ENCODE measurements at regions not wholly inside any gene's neighbourhood (a gene's known extent, or its start where the extent isn't known, plus 50 kb on each side); places are given as distances from the start of the nearest gene placed in this dataset.

DNA sequence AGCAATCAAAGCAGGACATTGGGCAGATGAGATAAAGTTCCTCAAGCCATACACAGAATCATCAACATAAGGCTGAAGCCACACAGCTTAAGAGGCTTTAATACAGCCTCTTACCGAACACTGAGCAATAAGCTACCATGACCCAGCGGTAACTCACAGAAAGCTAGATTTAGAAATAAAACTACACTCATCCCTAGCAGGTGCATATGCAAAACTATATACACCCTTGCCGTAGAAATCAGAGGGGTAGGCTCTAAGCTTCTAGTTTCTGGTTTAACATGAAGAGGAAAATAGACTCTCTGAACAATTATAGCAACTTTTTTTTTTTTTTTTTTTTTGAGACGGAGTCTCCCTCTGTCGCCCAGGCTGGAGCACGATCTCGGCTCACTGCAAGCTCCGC, 428.8 kb upstream of the FIGN start:
- TF ChIP-seq, protein P1, sequence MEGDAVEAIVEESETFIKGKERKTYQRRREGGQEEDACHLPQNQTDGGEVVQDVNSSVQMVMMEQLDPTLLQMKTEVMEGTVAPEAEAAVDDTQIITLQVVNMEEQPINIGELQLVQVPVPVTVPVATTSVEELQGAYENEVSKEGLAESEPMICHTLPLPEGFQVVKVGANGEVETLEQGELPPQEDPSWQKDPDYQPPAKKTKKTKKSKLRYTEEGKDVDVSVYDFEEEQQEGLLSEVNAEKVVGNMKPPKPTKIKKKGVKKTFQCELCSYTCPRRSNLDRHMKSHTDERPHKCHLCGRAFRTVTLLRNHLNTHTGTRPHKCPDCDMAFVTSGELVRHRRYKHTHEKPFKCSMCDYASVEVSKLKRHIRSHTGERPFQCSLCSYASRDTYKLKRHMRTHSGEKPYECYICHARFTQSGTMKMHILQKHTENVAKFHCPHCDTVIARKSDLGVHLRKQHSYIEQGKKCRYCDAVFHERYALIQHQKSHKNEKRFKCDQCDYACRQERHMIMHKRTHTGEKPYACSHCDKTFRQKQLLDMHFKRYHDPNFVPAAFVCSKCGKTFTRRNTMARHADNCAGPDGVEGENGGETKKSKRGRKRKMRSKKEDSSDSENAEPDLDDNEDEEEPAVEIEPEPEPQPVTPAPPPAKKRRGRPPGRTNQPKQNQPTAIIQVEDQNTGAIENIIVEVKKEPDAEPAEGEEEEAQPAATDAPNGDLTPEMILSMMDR (IDR thresholded peaks at IDR 0.05; ENCODE audit: extremely low read depth, missing control alignments): no peak
- no peak for DNase-seq (ENCODE audit: low spot score)

DNA sequence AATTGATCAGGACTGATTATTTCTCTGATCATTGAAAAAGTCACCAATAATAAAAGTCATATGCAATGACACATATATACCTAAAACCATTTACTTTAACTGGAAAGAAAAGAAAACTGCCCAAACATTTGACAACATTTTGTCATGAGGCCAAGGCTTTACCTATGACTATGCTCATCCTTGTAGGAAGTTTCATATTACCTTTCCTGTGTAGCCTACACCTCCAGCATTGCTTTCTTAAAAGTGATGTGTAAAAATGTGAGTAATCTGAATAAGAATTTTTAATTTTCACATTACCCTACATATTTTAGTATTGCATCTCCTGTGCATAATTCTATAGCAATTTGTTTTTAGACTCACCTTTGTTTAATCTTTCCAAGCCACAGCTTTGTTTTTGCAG, 419.8 kb upstream of the FIGN start:
- no peak for DNase-seq (ENCODE audit: low spot score)
- TF ChIP-seq, protein P1 (IDR thresholded peaks at IDR 0.05; ENCODE audit: extremely low read depth, missing control alignments): no peak

DNA sequence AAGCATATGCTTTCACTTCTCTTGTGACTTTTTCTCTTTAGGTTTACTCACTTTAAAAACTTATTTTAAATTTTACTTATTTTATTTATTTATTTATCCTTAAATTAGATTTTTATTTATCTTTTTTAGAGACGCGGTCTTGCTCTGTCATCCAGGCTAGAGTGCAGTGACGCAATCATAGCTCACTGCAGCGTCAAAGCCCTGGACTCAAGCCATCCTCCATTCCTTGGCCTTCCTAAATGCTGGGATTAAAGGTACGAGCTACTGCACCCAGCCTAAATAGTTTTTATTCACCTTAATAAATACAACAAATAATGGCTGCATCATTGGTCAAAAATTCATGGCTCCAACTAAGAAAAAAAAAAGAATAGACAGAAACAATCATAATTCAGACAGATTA, 415.7 kb upstream of the FIGN start:
- no peak for DNase-seq (ENCODE audit: low spot score)
- TF ChIP-seq, protein P1 (IDR thresholded peaks at IDR 0.05; ENCODE audit: extremely low read depth, missing control alignments): no peak

DNA sequence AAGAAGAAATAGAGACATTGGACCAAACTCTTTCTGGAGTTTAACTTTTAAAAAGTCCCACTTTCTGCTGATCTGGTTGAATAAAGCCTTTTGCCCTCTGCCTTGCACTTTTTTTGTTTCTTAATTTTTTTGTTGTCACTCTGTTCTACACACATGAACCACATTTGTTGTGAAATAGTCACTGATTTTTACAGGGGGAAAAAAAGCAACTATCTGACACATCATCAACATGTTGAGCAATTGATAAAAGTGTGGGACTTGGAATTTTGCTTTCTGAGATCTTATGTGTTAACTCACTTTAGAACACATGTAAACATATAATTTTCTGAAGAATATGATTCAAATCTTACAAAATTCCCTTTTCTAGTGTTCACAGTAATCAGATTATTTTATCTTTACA, 414.8 kb upstream of the FIGN start:
- no peak for DNase-seq (ENCODE audit: low spot score)
- TF ChIP-seq, protein P1 (IDR thresholded peaks at IDR 0.05; ENCODE audit: extremely low read depth, missing control alignments): no peak

DNA sequence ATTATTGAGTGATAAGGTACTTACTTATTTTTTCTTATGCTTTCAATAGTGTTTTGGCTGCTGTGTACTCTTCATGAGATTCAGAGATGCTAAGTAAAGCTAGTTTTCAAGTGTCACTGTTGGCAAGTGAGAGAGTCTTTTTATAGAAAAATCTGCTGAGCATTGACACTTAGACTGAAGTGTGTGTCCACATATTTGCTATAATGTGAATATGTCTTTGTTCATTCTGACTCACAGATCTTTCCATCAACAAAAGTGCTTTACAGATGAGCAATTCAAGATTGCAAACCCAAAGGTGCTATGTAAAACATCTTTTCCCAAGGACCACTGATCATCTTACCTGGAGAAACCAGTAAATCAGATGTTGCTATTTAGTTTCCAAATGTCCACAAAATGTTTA, 410.6 kb upstream of the FIGN start:
- no peak for DNase-seq (ENCODE audit: low spot score)
- TF ChIP-seq, protein P1 (IDR thresholded peaks at IDR 0.05; ENCODE audit: extremely low read depth, missing control alignments): no peak

DNA sequence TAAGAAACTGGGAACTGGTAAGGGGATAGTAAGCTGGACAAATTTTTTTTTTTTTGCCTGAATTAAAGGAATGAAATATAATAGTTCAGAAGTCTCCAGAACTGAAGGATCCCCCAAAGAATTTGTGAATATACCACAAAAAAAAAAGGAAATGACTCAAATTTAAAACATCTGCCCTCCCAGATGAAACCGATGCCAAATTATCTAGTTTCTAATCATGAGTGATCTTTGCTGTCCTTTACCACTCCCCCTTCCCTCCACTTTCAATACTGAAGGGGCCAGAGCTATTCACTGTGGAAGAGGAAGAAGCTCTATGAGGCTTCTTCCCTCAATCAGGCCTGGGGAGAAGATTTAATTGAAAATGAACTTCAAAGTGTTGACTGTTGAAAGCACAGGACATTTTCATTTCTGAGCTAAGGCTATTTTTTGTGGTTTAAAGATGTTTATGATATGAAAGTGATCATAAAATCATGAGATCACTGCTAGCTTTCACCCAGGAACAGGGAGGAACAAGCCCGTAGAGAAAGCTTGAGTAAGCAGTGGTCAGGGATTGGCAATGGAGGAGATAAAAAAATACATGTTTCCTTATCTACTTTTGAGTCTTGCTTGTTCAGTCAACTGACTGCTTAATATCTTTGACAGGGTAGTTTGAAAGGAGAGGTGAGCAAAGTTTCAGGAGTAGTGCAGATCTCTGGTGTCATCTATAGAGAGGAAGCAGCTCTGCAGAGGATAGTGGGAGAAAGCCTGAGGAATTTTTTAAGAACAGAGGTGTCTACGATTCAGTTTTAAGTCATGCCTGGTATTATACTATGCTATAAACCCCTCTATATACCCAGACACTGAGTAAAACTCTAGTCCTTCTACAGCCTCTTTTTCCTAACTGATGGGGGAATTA, 409.5 kb upstream of the FIGN start:
- no peak for DNase-seq (ENCODE audit: low spot score)
- TF ChIP-seq, protein P1 (IDR thresholded peaks at IDR 0.05; ENCODE audit: extremely low read depth, missing control alignments): no peak

DNA sequence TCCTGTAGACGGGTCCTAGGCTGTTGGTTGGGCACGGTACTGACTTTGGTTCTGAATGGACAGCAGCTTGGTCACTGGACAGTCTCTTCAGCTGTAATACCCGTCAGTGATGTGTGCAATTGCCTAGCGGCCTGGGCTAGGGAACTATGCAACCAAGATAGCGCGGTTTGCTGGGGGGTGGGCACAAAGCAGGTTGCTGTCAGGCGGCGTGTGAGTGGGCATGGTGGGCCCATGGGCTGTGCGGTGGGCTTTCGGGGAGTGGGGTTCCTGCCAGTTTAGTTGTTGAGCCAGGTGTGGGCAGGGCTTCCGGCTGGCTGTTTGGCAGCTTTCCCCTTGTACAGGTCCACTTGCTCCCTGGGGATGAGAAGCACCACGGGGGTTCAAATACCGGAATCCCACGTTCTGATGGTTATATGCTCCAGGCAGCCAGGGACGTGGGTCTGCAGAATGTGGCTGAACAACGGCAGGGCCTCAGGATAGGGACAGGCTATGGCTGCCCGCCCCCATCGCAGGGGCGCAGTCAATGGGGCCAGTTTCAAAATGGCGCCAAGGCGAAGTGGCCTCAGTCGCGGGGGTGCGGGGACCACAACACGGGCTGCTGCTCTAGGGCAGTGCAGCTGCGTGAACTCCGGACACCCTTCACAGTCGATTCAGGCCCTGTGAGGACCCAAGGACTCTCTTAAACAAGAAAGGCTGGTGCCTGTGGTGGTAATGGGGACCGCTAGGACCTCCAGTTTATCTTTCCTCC, 407.5 kb upstream of the FIGN start:
- DNase-seq (ENCODE audit: low spot score): no peak
- TF ChIP-seq, protein P1 (IDR thresholded peaks at IDR 0.05; ENCODE audit: extremely low read depth, missing control alignments): no peak

Measured in GM20000 (cell line).